ENCODE measurements at regions not wholly inside any gene's neighbourhood (a gene's known extent, or its start where the extent isn't known, plus 50 kb on each side); places are given as distances from the start of the nearest gene placed in this dataset.
"Not testable (repeated sequence)": the region's sequence is repeated elsewhere in the genome, so short reads cannot be mapped to it uniquely, and the experiment has no call there.

- peaks cover 2% of the 10 kb centered on the region for H3K27me3 Mint-ChIP-seq
- CTCF ChIA-PET, result no interaction called here
- H3K4me1 Mint-ChIP-seq (ENCODE audit: low read depth), result no peaks in the 10 kb centered on the region
- no peak for DNase-seq
- no peak overlapping the region for H3K27ac Mint-ChIP-seq
- POLR2A ChIA-PET, result no interaction called here
- H3K9me3 Mint-ChIP-seq, result peaks cover 5% of the 10 kb centered on the region
- H3K36me3 Mint-ChIP-seq, result peaks cover 2% of the 10 kb centered on the region
- intact Hi-C loops (cut with micrococcal nuclease), result no loop called here
- H3K4me3 Mint-ChIP-seq, result no peak overlapping the region
Measured at GRCh38 chr2:2912293-2912692, 465.3 kb downstream of the EIPR1 start.

- no peaks in the 10 kb centered on the region for H3K4me1 Mint-ChIP-seq (ENCODE audit: low read depth)
- no peaks in the 10 kb centered on the region for H3K9me3 Mint-ChIP-seq
- H3K27me3 Mint-ChIP-seq, result no peaks in the 10 kb centered on the region
- intact Hi-C loops (cut with micrococcal nuclease), result no loop called here
- H3K36me3 Mint-ChIP-seq, result no peaks in the 10 kb centered on the region
- H3K4me3 Mint-ChIP-seq, result no peak overlapping the region
- POLR2A ChIA-PET, result no interaction called here
- no peak for DNase-seq
- no peak overlapping the region for H3K27ac Mint-ChIP-seq
- CTCF ChIA-PET, result no interaction called here
Measured at GRCh38 chr2:2910259-2910658, 467.4 kb downstream of the EIPR1 start.

GRCh38 chr2:2909086-2910035 lies 468.3 kb downstream of the EIPR1 start:
- POLR2A ChIA-PET, result no interaction called here
- no peaks in the 10 kb centered on the region for H3K36me3 Mint-ChIP-seq
- H3K27ac Mint-ChIP-seq, result no peak overlapping the region
- no peak overlapping the region for H3K4me3 Mint-ChIP-seq
- no peaks in the 10 kb centered on the region for H3K4me1 Mint-ChIP-seq (ENCODE audit: low read depth)
- no peaks in the 10 kb centered on the region for H3K9me3 Mint-ChIP-seq
- intact Hi-C loops (cut with micrococcal nuclease), result no loop called here
- CTCF ChIA-PET, result no interaction called here
- DNase-seq, result no peak
- no peaks in the 10 kb centered on the region for H3K27me3 Mint-ChIP-seq

GRCh38 chr2:2906091-2906490 lies 471.5 kb downstream of the EIPR1 start:
- no peak for DNase-seq
- Mint-ChIP-seq H3K27me3 (no peaks in the 10 kb centered on the region), H3K4me3 (no peak overlapping the region), H3K36me3 (no peaks in the 10 kb centered on the region), H3K9me3 (no peaks in the 10 kb centered on the region), H3K27ac (no peak overlapping the region), H3K4me1 (ENCODE audit: low read depth) (peaks cover 12% of the 10 kb centered on the region)
- ChIA-PET POLR2A (no interaction called here), CTCF (no interaction called here)
- intact Hi-C loops (cut with micrococcal nuclease), result no loop called here

GRCh38 chr2:2904721-2905350 lies 472.8 kb downstream of the EIPR1 start:
- no peak overlapping the region for H3K27ac Mint-ChIP-seq
- POLR2A ChIA-PET, result no interaction called here
- H3K9me3 Mint-ChIP-seq, result no peaks in the 10 kb centered on the region
- no peaks in the 10 kb centered on the region for H3K27me3 Mint-ChIP-seq
- H3K36me3 Mint-ChIP-seq, result no peaks in the 10 kb centered on the region
- DNase-seq, result no peak
- intact Hi-C loops (cut with micrococcal nuclease), result no loop called here
- CTCF ChIA-PET, result no interaction called here
- peaks cover 14% of the 10 kb centered on the region for H3K4me1 Mint-ChIP-seq (ENCODE audit: low read depth)
- H3K4me3 Mint-ChIP-seq, result no peak overlapping the region

GRCh38 chr2:2902547-2903281 lies 474.9 kb downstream of the EIPR1 start:
- H3K27me3 Mint-ChIP-seq, result no peaks in the 10 kb centered on the region
- ChIA-PET POLR2A (no interaction called here), CTCF (no interaction called here)
- peaks cover 14% of the 10 kb centered on the region for H3K4me1 Mint-ChIP-seq (ENCODE audit: low read depth)
- no peak for DNase-seq
- H3K36me3 Mint-ChIP-seq, result no peaks in the 10 kb centered on the region
- no peak overlapping the region for H3K27ac Mint-ChIP-seq
- no peak overlapping the region for H3K4me3 Mint-ChIP-seq
- no peaks in the 10 kb centered on the region for H3K9me3 Mint-ChIP-seq
- intact Hi-C loops (cut with micrococcal nuclease), result no loop called here

GRCh38 chr2:2901384-2902345 lies 476.0 kb downstream of the EIPR1 start:
- Mint-ChIP-seq H3K4me3 (no peak overlapping the region), H3K4me1 (ENCODE audit: low read depth) (peaks cover 14% of the 10 kb centered on the region), H3K27ac (no peak overlapping the region), H3K9me3 (no peaks in the 10 kb centered on the region), H3K27me3 (no peaks in the 10 kb centered on the region), H3K36me3 (no peaks in the 10 kb centered on the region)
- ChIA-PET CTCF (no interaction called here), POLR2A (no interaction called here)
- no peak for DNase-seq
- intact Hi-C loops (cut with micrococcal nuclease), result no loop called here

GRCh38 chr2:2899826-2900225 lies 477.8 kb downstream of the EIPR1 start:
- POLR2A ChIA-PET, result no interaction called here
- Mint-ChIP-seq H3K4me1 (ENCODE audit: low read depth) (peaks cover 14% of the 10 kb centered on the region), H3K27ac (no peak overlapping the region), H3K27me3 (no peaks in the 10 kb centered on the region), H3K4me3 (no peak overlapping the region), H3K36me3 (no peaks in the 10 kb centered on the region), H3K9me3 (no peaks in the 10 kb centered on the region)
- CTCF ChIA-PET, result no interaction called here
- intact Hi-C loops (cut with micrococcal nuclease), result no loop called here
- DNase-seq, result no peak

- no peak overlapping the region for H3K27ac Mint-ChIP-seq
- no peaks in the 10 kb centered on the region for H3K9me3 Mint-ChIP-seq
- CTCF ChIA-PET, result no interaction called here
- H3K36me3 Mint-ChIP-seq, result no peaks in the 10 kb centered on the region
- POLR2A ChIA-PET, result no interaction called here
- H3K4me1 Mint-ChIP-seq (ENCODE audit: low read depth), result peaks cover 14% of the 10 kb centered on the region
- intact Hi-C loops (cut with micrococcal nuclease), result no loop called here
- no peak overlapping the region for H3K4me3 Mint-ChIP-seq
- DNase-seq, result no peak
- H3K27me3 Mint-ChIP-seq, result no peaks in the 10 kb centered on the region
Measured at GRCh38 chr2:2898744-2899143, 478.9 kb downstream of the EIPR1 start.

- CTCF ChIA-PET, result no interaction called here
- H3K9me3 Mint-ChIP-seq, result no peaks in the 10 kb centered on the region
- intact Hi-C loops (cut with micrococcal nuclease), result no loop called here
- no peak overlapping the region for H3K27ac Mint-ChIP-seq
- H3K36me3 Mint-ChIP-seq, result no peaks in the 10 kb centered on the region
- no peaks in the 10 kb centered on the region for H3K27me3 Mint-ChIP-seq
- no peak for DNase-seq
- POLR2A ChIA-PET, result no interaction called here
- H3K4me3 Mint-ChIP-seq, result no peak overlapping the region
- H3K4me1 Mint-ChIP-seq (ENCODE audit: low read depth), result peaks cover 8% of the 10 kb centered on the region
Measured at GRCh38 chr2:2896643-2897042, 481.0 kb downstream of the EIPR1 start.

- ChIA-PET POLR2A (no interaction called here), CTCF (no interaction called here)
- no peaks in the 10 kb centered on the region for H3K27me3 Mint-ChIP-seq
Measured at GRCh38 chr2:2896011-2896410, 481.6 kb downstream of the EIPR1 start.

GRCh38 chr2:2894011-2894410 lies 483.6 kb downstream of the EIPR1 start:
- H3K36me3 Mint-ChIP-seq; DNase-seq; intact Hi-C loops (cut with micrococcal nuclease); POLR2A ChIA-PET; H3K27me3 Mint-ChIP-seq; H3K4me1 Mint-ChIP-seq (ENCODE audit: low read depth); CTCF ChIA-PET; H3K9me3 Mint-ChIP-seq; H3K4me3 Mint-ChIP-seq; H3K27ac Mint-ChIP-seq: not testable (repeated sequence)

More at GRCh38 chr2:2896011-2896410, 481.6 kb downstream of the EIPR1 start:
- H3K27ac Mint-ChIP-seq, result no peak overlapping the region
- no peak overlapping the region for H3K4me3 Mint-ChIP-seq
- intact Hi-C loops (cut with micrococcal nuclease), result no loop called here
- no peak for DNase-seq
- no peaks in the 10 kb centered on the region for H3K36me3 Mint-ChIP-seq
- H3K4me1 Mint-ChIP-seq (ENCODE audit: low read depth), result peaks cover 2% of the 10 kb centered on the region
- no peaks in the 10 kb centered on the region for H3K9me3 Mint-ChIP-seq

Data from activated CD4-positive, alpha-beta memory T cell treated with anti-CD3 and anti-CD28 coated beads for 36 hours (primary cell).